ENCODE measurements at regions not wholly inside any gene's neighbourhood (a gene's known extent, or its start where the extent isn't known, plus 50 kb on each side); places are given as distances from the start of the nearest gene placed in this dataset.
A peak's percentile ranks its signal among the peaks of the same experiment; 100 is the strongest.
"Not testable (repeated sequence)": the region's sequence is repeated elsewhere in the genome, so short reads cannot be mapped to it uniquely, and the experiment has no call there.

GRCh38 chr17:51479303-51479702 lies 219.0 kb downstream of the UTP18 start:
- no peak for ATAC-seq
- no peaks in the 10 kb centered on the region for H3K4me1 Mint-ChIP-seq
- peaks cover 9% of the 10 kb centered on the region for H3K27me3 Mint-ChIP-seq
- no peak overlapping the region for H3K27ac Mint-ChIP-seq
- peaks cover 10% of the 10 kb centered on the region for H3K9me3 Mint-ChIP-seq
- no peak overlapping the region for H3K4me3 Mint-ChIP-seq
- no peaks in the 10 kb centered on the region for H3K36me3 Mint-ChIP-seq

- ATAC-seq, result no peak
- peaks cover 9% of the 10 kb centered on the region for H3K27me3 Mint-ChIP-seq
- no peak overlapping the region for H3K27ac Mint-ChIP-seq
- H3K9me3 Mint-ChIP-seq, result peaks cover 12% of the 10 kb centered on the region
- H3K4me3 Mint-ChIP-seq, result no peak overlapping the region
- no peaks in the 10 kb centered on the region for H3K4me1 Mint-ChIP-seq
- H3K36me3 Mint-ChIP-seq, result no peaks in the 10 kb centered on the region
Measured at GRCh38 chr17:51481370-51481769, 221.0 kb downstream of the UTP18 start.

GRCh38 chr17:51482248-51482647 lies 221.9 kb downstream of the UTP18 start:
- H3K4me3 Mint-ChIP-seq, H3K27me3 Mint-ChIP-seq: not testable (repeated sequence)

GRCh38 chr17:51486091-51486490 lies 225.7 kb downstream of the UTP18 start:
- no peaks in the 10 kb centered on the region for H3K4me1 Mint-ChIP-seq

More at GRCh38 chr17:51482248-51482647, 221.9 kb downstream of the UTP18 start:
- not testable (repeated sequence) for H3K36me3 Mint-ChIP-seq, H3K27ac Mint-ChIP-seq, H3K4me1 Mint-ChIP-seq, ATAC-seq
- peaks cover 12% of the 10 kb centered on the region for H3K9me3 Mint-ChIP-seq

GRCh38 chr17:51486885-51487520 lies 226.7 kb downstream of the UTP18 start:
- no peak overlapping the region for H3K4me3 Mint-ChIP-seq
- no peaks in the 10 kb centered on the region for H3K36me3 Mint-ChIP-seq
- no peak for ATAC-seq
- peaks cover 10% of the 10 kb centered on the region for H3K27me3 Mint-ChIP-seq
- H3K27ac Mint-ChIP-seq, result no peak overlapping the region
- no peaks in the 10 kb centered on the region for H3K4me1 Mint-ChIP-seq
- peaks cover 5% of the 10 kb centered on the region for H3K9me3 Mint-ChIP-seq

More at GRCh38 chr17:51486091-51486490, 225.7 kb downstream of the UTP18 start:
- no peak overlapping the region for H3K27ac Mint-ChIP-seq
- ATAC-seq, result no peak
- H3K27me3 Mint-ChIP-seq, result peaks cover 10% of the 10 kb centered on the region
- H3K4me3 Mint-ChIP-seq, result no peak overlapping the region
- peaks cover 9% of the 10 kb centered on the region for H3K9me3 Mint-ChIP-seq
- no peaks in the 10 kb centered on the region for H3K36me3 Mint-ChIP-seq

- no peaks in the 10 kb centered on the region for H3K36me3 Mint-ChIP-seq
- ATAC-seq, result no peak
- no peaks in the 10 kb centered on the region for H3K4me1 Mint-ChIP-seq
- H3K9me3 Mint-ChIP-seq, result peaks cover 5% of the 10 kb centered on the region
- H3K27ac Mint-ChIP-seq, result no peak overlapping the region
- H3K27me3 Mint-ChIP-seq, result peaks cover 10% of the 10 kb centered on the region
- H3K4me3 Mint-ChIP-seq, result no peak overlapping the region
Measured at GRCh38 chr17:51487947-51488346, 227.6 kb downstream of the UTP18 start.

- Mint-ChIP-seq H3K36me3 (no peaks in the 10 kb centered on the region), H3K4me1 (no peaks in the 10 kb centered on the region), H3K27me3 (peaks cover 10% of the 10 kb centered on the region), H3K27ac (no peak overlapping the region), H3K9me3 (peaks cover 3% of the 10 kb centered on the region), H3K4me3 (no peak overlapping the region)
- ATAC-seq, result no peak
Measured at GRCh38 chr17:51491416-51491815, 231.1 kb downstream of the UTP18 start.

GRCh38 chr17:51493206-51493605 lies 232.9 kb downstream of the UTP18 start:
- Mint-ChIP-seq H3K36me3 (no peaks in the 10 kb centered on the region), H3K4me3 (no peak overlapping the region), H3K9me3 (peaks cover 3% of the 10 kb centered on the region), H3K4me1 (no peaks in the 10 kb centered on the region), H3K27me3 (peaks cover under 1% of the 10 kb centered on the region), H3K27ac (no peak overlapping the region)
- peak; percentile 16 for ATAC-seq

GRCh38 chr17:51496378-51496777 lies 236.0 kb downstream of the UTP18 start:
- no peaks in the 10 kb centered on the region for H3K4me1 Mint-ChIP-seq
- H3K27ac Mint-ChIP-seq, result no peak overlapping the region
- ATAC-seq, result no peak
- no peaks in the 10 kb centered on the region for H3K9me3 Mint-ChIP-seq
- no peaks in the 10 kb centered on the region for H3K36me3 Mint-ChIP-seq
- peaks cover 13% of the 10 kb centered on the region for H3K27me3 Mint-ChIP-seq
- no peak overlapping the region for H3K4me3 Mint-ChIP-seq

- Mint-ChIP-seq H3K4me3 (no peak overlapping the region), H3K4me1 (no peaks in the 10 kb centered on the region), H3K27me3 (peaks cover 32% of the 10 kb centered on the region), H3K36me3 (no peaks in the 10 kb centered on the region), H3K27ac (no peak overlapping the region), H3K9me3 (no peaks in the 10 kb centered on the region)
- ATAC-seq, result no peak
Measured at GRCh38 chr17:51499897-51500296, 239.6 kb downstream of the UTP18 start.

GRCh38 chr17:51500454-51500853 lies 240.1 kb downstream of the UTP18 start:
- H3K27ac Mint-ChIP-seq, result no peak overlapping the region
- peaks cover 38% of the 10 kb centered on the region for H3K27me3 Mint-ChIP-seq
- no peaks in the 10 kb centered on the region for H3K4me1 Mint-ChIP-seq
- H3K4me3 Mint-ChIP-seq, result no peak overlapping the region
- no peaks in the 10 kb centered on the region for H3K36me3 Mint-ChIP-seq
- H3K9me3 Mint-ChIP-seq, result no peaks in the 10 kb centered on the region
- ATAC-seq, result no peak

GRCh38 chr17:51505450-51505849 lies 245.1 kb downstream of the UTP18 start:
- peaks cover 66% of the 10 kb centered on the region for H3K27me3 Mint-ChIP-seq
- no peak overlapping the region for H3K27ac Mint-ChIP-seq
- H3K4me1 Mint-ChIP-seq, result no peaks in the 10 kb centered on the region
- no peak for ATAC-seq
- H3K36me3 Mint-ChIP-seq, result no peaks in the 10 kb centered on the region
- no peak overlapping the region for H3K4me3 Mint-ChIP-seq
- H3K9me3 Mint-ChIP-seq, result no peaks in the 10 kb centered on the region

- ATAC-seq, result no peak
- Mint-ChIP-seq H3K27me3 (peaks cover 68% of the 10 kb centered on the region), H3K27ac (no peak overlapping the region), H3K4me1 (no peaks in the 10 kb centered on the region), H3K4me3 (no peak overlapping the region), H3K36me3 (no peaks in the 10 kb centered on the region), H3K9me3 (no peaks in the 10 kb centered on the region)
Measured at GRCh38 chr17:51507444-51507843, 247.1 kb downstream of the UTP18 start.

- no peaks in the 10 kb centered on the region for H3K4me1 Mint-ChIP-seq
- peaks cover 68% of the 10 kb centered on the region for H3K27me3 Mint-ChIP-seq
- no peak overlapping the region for H3K4me3 Mint-ChIP-seq
- ATAC-seq, result no peak
- no peak overlapping the region for H3K27ac Mint-ChIP-seq
- H3K9me3 Mint-ChIP-seq, result no peaks in the 10 kb centered on the region
- H3K36me3 Mint-ChIP-seq, result no peaks in the 10 kb centered on the region
Measured at GRCh38 chr17:51508048-51508447, 247.7 kb downstream of the UTP18 start.

GRCh38 chr17:51510940-51511339 lies 250.6 kb downstream of the UTP18 start:
- H3K36me3 Mint-ChIP-seq, result no peaks in the 10 kb centered on the region
- H3K9me3 Mint-ChIP-seq, result peaks cover 4% of the 10 kb centered on the region
- no peaks in the 10 kb centered on the region for H3K4me1 Mint-ChIP-seq
- H3K27me3 Mint-ChIP-seq, result peaks cover 42% of the 10 kb centered on the region
- H3K4me3 Mint-ChIP-seq, result no peak overlapping the region
- no peak for ATAC-seq
- no peak overlapping the region for H3K27ac Mint-ChIP-seq

- no peak overlapping the region for H3K4me3 Mint-ChIP-seq
- H3K4me1 Mint-ChIP-seq, result no peaks in the 10 kb centered on the region
- H3K27ac Mint-ChIP-seq, result no peak overlapping the region
- no peaks in the 10 kb centered on the region for H3K36me3 Mint-ChIP-seq
- H3K9me3 Mint-ChIP-seq, result peaks cover 9% of the 10 kb centered on the region
- peaks cover 40% of the 10 kb centered on the region for H3K27me3 Mint-ChIP-seq
- ATAC-seq, result no peak
Measured at GRCh38 chr17:51512220-51512907, 252.0 kb downstream of the UTP18 start.
